AG08396 (cell line): ENCODE measurements at regions not wholly inside any gene's neighbourhood (a gene's known extent, or its start where the extent isn't known, plus 50 kb on each side); places are given as distances from the start of the nearest gene placed in this dataset.

ENCODE experiments used
- DNase-seq: peaks from one replicate; pipeline ENCODE4 v3.0.0; 2012; ENCODE audit warnings: low spot score, mixed read lengths

GRCh38 chr16:9525037-9525436 is 433.6 kb downstream of the HAPSTR1 start:
- DNase-seq = no peak

DNA sequence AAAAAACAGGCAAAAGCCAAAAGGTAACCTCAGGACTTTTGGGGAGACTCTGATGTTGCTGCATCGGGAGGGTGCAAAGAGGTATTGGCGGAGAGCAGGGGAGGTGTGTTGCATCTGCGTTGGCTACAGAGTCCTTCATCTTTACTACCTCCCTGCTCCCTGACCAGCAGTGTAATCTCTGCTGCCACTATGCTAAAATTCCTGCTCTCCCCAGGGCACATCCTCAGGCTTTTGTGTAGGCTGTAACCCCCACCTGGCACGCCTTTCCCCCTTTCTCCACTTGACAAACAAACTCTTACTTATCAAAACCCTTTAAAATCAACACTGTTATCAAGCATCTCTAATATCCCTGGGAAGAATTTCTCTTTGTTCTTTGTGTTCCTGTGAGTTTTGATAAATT is 435.3 kb downstream of the HAPSTR1 start:
- DNase-seq = no peak

- no peak for DNase-seq
Measured at GRCh38 chr16:9527976-9528375, 436.5 kb downstream of the HAPSTR1 start.

GRCh38 chr16:9528511-9529079 is 437.2 kb downstream of the HAPSTR1 start:
- DNase-seq = no peak

GRCh38 chr16:9533042-9533441 is 441.6 kb downstream of the HAPSTR1 start:
- DNase-seq = no peak

GRCh38 chr16:9534759-9535158 is 443.3 kb downstream of the HAPSTR1 start:
- no peak for DNase-seq

DNA sequence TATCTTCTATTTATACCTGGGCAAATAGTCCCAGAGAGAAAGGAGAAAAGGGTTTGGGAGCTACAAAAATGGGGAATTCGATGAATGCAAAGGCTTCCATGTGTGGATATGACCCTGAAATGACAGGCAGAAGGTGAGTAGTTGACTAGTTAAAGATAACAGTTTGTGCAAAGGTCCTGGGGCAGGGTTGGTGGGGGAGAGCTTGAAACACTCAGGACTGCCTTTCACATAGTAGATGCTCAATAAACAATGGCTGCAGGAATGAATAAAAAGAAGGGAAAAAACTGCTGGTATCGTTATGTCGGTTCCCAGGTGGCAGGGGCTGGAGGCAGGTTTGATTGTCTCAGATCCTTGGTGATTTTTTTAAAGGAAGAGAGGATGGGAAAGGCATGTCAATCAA is 445.5 kb downstream of the HAPSTR1 start:
- no peak for DNase-seq

- DNase-seq = no peak
Measured at GRCh38 chr16:9539346-9539745, 447.9 kb downstream of the HAPSTR1 start.

DNA sequence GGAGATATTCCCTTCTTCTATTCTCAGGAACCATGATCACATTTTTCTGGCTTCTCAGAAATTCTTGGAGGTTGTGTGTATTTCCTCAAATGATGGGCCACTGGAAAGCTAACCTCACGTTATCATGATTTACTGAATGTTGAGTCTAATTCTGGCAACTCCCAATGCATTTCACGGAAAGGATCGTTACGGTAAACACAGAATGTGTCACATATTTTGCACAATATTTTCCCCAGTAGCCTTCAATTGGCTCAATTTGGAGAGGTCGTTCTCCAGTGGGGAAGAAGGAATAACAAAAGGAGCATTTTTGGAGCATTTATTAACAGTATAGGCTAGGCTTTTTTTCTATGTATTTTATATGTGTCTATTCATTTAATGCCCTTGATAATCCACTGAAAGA is 450.3 kb downstream of the HAPSTR1 start:
- no peak for DNase-seq

- DNase-seq = no peak
Measured at GRCh38 chr16:9542165-9542755, 450.8 kb downstream of the HAPSTR1 start.

DNA sequence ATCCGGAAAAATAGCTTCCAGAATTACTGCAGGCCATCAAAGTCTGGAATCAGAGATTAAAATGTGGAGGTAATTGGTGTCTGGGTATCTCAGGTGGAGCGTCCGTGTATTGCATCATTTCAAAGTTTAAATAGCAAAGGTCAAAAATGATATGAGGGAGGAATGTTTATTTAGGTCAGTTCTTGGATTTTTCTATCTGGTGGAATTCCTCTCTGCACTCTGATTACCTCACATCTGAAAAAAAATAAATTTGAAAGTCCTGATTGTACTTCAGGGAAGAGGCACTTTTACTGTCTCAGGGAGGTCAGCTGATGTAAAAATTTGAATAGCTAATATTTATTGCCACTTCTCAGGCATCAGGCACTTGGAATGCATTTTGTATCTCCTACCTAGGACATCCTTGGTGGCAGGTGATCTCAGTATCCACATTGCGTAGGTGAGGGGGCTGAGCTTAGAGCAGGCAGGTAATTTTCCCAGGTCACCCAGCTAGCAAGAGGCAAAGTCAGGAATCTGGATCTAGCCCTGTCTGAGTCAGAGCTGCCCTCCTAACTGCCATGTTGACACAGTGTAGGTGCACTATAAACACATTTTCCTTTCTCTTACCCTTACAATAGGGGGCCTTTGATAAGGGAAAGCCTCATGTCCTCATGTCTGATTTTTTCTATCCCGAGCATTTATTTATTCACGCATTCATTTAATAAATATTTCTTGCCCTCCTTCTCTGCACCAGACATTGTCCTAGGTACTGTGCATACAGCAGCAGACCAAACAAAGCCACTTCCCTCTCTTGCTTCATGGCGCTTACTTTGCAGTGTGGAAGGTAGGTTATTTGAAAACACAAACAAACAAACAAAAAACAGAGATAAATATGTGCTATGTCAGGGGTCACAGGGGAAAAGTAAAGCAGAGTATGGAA is 454.3 kb downstream of the HAPSTR1 start:
- DNase-seq = no peak

DNA sequence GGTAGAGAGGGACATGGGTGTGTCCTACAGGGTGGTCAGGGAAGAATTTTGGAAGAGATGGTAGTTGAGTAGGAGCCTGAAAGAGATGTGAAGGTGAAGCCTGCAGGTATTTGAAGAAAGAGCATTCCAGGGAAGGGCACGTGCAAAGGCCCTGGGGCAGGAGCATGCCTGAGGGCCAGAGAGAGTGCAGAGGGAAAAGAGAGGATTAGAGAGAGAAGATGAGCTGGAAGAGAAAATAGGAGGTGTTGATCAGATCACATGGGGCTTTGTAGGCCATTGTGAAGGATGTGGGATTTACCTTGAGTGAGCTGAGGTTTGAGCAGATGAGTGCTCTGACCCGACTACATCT is 455.0 kb downstream of the HAPSTR1 start:
- DNase-seq = no peak

DNA sequence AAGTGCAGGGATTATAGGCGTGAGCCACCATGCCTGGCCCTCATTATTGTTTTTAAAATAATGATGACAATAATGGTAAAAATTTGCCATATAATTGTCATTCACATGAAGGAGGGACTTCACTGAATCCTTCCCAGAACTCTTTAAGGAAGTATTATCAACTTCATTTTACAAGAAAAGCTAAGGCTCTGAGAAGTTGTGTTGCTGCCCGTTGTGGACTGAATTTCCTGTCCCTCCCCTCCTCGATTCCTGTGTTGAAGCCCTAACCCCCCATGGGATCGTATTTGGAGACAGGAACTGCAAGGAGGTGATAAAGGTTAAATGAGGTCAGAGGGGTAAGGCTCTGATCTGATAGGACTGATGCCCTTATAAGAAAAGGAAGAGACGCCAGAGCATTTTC is 458.0 kb downstream of the HAPSTR1 start:
- no peak for DNase-seq

DNA sequence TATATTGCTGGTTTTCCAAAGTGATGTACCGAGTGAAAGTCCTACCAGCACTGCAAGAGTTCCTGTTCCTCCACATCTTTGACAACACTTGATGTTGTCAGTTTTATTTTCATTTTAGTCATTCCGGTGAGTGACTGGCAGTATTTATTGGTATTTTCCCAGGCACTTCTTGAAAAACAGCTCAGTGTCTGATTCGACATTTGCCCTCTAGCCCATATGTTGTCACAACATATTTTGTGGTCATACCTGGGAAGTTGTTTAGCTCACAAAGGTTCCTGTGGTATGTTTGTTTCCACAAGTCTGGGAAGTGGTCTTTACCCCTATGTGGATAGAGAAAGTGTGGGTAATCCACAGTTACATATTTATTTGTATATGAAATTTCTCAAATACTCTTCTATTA is 463.6 kb downstream of the HAPSTR1 start:
- no peak for DNase-seq

DNA sequence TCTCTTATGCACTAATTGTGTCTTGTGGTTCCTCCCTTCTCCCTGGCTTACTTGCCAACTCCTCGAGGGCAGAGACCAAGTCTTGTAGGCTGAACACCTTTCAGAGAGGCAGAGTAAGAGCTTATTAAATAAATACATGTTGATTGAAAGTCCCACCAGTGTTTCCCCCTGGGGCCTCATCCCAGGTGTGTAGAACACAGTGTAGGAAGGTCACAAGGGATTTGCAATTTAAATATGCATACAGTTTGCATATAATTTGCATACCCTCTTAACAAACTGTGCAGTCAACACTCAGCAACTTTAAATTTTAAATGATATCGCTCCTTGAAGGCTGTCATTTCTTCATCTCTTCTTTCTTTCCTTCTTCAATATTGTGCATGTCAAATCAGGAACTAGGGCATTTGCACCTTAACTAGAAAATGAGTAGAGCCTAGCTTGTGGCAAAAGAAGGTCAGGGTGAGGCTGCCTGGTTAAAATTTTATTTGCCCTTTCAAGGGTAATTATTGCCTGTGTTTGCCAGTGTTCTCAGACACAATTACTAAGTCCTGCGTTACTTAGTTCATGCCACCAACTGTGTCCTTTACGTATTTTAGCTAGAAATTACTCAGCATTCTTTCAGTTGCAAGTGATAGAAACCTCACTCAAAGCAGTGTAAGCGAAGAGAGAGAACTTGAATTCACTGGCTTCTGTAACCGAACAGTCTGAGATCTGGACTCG is 465.7 kb downstream of the HAPSTR1 start:
- DNase-seq = no peak

DNA sequence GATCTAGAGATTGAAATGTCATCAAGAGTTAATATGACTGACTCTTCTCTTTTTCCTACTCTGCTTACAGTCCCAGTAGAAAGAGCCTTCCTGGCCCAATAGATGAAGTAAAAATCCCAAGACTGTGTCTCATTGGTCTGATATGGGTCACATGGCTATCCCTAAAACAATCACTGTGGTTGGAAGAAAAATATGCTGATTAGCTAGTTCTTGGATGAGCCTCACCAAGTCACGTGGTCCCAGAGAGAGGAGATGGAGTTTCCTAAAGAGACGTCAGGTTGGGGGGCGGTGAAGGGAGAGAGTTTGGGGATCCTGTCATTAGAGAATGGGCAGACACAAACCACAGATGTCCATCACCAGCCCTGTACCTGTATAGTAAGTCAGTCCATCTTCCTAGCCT is 466.3 kb downstream of the HAPSTR1 start:
- no peak for DNase-seq

GRCh38 chr16:9566099-9566498 is 474.7 kb downstream of the HAPSTR1 start:
- no peak for DNase-seq

GRCh38 chr16:9567666-9568065 is 476.2 kb downstream of the HAPSTR1 start:
- no peak for DNase-seq

GRCh38 chr16:9568261-9568660 is 476.8 kb downstream of the HAPSTR1 start:
- no peak for DNase-seq

GRCh38 chr16:9570521-9570920 is 479.1 kb downstream of the HAPSTR1 start:
- no peak for DNase-seq

DNA sequence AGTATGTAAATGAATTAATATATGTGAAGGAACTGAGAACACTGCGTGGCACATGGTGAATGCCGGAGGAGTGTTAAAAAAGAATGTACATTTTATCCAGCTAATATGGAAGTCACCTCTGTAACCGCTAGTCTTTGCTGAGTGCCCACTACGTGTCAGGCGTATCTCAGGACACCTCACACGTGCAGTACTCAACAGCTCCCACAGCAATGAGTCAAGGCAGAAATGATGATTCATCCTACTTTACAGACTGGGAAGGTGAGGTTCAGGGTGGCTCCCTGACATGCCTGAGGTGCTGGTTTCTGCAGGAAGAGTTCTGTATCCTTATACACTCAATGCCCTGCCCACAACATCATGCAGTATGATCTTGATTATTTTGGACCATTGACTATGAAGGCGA is 487.0 kb downstream of the HAPSTR1 start:
- DNase-seq = no peak

DNA sequence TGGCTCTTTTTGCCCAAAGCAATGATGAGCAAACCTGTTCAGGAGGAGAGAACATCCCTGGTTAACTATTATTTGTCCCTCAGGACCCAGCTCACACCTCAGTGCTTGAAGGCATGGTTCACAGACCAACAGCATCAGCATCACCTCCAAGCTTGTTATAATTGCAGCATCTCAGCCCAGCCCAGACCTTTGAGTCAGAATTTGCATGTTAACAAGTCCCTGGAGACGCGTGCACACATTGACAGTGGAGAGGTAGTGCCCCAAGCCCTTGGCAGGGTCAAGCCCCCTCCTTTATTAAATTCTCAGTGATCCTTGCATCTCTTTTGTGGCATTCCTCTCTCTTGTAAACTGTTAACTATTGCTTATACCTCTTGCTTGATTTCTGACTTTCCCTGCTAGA is 488.6 kb downstream of the HAPSTR1 start:
- DNase-seq = no peak

GRCh38 chr16:9593440-9593839 is 502.0 kb downstream of the HAPSTR1 start:
- no peak for DNase-seq
